HS-5 (cell line): ENCODE measurements at regions not wholly inside any gene's neighbourhood (a gene's known extent, or its start where the extent isn't known, plus 50 kb on each side); places are given as distances from the start of the nearest gene placed in this dataset.

ENCODE experiments used
- DNase-seq: peaks from one replicate; pipeline ENCODE4 v3.0.0-alpha.2; 2012; ENCODE audit warnings: low read depth

GRCh38 chr10:47053081-47053798 is 142.0 kb downstream of the PTPN20 start:
- DNase-seq = no peak

- DNase-seq = no peak
Observed at GRCh38 chr10:47054974-47055373, 143.7 kb downstream of the PTPN20 start.

GRCh38 chr10:47055386-47056246 is 144.4 kb downstream of the PTPN20 start:
- DNase-seq = no peak

- DNase-seq = no peak
Observed at GRCh38 chr10:47056247-47056510, 145.0 kb downstream of the PTPN20 start.

- DNase-seq = no peak
Observed at GRCh38 chr10:47057471-47057870, 146.2 kb downstream of the PTPN20 start.

GRCh38 chr10:47058032-47058702 is 146.9 kb downstream of the PTPN20 start:
- no peak for DNase-seq

GRCh38 chr10:47058961-47059391 is 147.7 kb downstream of the PTPN20 start:
- no peak for DNase-seq

GRCh38 chr10:47059606-47060311 is 148.5 kb downstream of the PTPN20 start:
- no peak for DNase-seq

GRCh38 chr10:47060356-47060755 is 149.1 kb downstream of the PTPN20 start:
- no peak for DNase-seq

GRCh38 chr10:47060993-47061500 is 149.8 kb downstream of the PTPN20 start:
- no peak for DNase-seq

GRCh38 chr10:47061776-47062175 is 150.5 kb downstream of the PTPN20 start:
- no peak for DNase-seq

GRCh38 chr10:47062441-47063200 is 151.4 kb downstream of the PTPN20 start:
- DNase-seq = no peak

- DNase-seq = no peak
Observed at GRCh38 chr10:47063858-47064257, 152.6 kb downstream of the PTPN20 start.

GRCh38 chr10:47065903-47066302 is 154.7 kb downstream of the PTPN20 start:
- no peak for DNase-seq

GRCh38 chr10:47067949-47068940 is 157.0 kb downstream of the PTPN20 start:
- no peak for DNase-seq

GRCh38 chr10:47070541-47070940 is 159.3 kb downstream of the PTPN20 start:
- DNase-seq = no peak

GRCh38 chr10:47071891-47072290 is 160.7 kb downstream of the PTPN20 start:
- DNase-seq = no peak

GRCh38 chr10:47073967-47074366 is 162.7 kb downstream of the PTPN20 start:
- DNase-seq = no peak

GRCh38 chr10:47076949-47077361 is 165.7 kb downstream of the PTPN20 start:
- no peak for DNase-seq

- DNase-seq = no peak
Observed at GRCh38 chr10:47077386-47077785, 166.2 kb downstream of the PTPN20 start.
